ENCODE measurements at regions not wholly inside any gene's neighbourhood (a gene's known extent, or its start where the extent isn't known, plus 50 kb on each side); places are given as distances from the start of the nearest gene placed in this dataset.

DNA sequence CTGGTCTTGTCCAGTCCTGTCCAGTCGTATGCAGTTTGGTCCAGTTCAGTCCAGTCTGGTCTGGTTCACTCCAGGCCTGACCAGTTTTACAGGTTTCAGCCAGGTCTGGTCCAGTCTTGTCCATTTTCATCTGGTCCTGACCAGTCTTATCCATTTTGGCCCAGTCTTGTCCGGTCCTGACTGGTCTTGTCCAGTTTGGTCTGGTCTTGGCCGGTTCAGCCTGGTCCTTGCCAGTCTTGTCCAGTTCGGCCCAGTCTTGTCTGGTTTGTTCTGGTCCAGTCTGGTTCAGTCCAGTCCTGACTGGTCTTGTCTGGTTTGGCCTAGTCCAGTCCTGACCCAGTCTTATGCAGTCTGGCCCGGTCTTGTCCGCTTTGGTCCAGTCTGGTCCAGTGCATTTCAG, 380.2 kb downstream of the OR4C45 start:
- H3K27ac ChIP-seq = no peak overlapping the region
- no peak for TF ChIP-seq CTCF (IDR thresholded peaks at IDR 0.05)
- peaks cover 0 to 11% of the 10 kb centered on the region in 2 donors for H3K9me3 ChIP-seq
- H3K27me3 ChIP-seq = no peaks in the 10 kb centered on the region
- no peak overlapping the region for H3K4me3 ChIP-seq
- intact Hi-C loops (cut with DNase I) = no loop called here
- DNase-seq (ENCODE audit: low spot score in 2 of 2) = no peak
- no peaks in the 10 kb centered on the region for H3K36me3 ChIP-seq
- H3K4me1 ChIP-seq = no peaks in the 10 kb centered on the region

DNA sequence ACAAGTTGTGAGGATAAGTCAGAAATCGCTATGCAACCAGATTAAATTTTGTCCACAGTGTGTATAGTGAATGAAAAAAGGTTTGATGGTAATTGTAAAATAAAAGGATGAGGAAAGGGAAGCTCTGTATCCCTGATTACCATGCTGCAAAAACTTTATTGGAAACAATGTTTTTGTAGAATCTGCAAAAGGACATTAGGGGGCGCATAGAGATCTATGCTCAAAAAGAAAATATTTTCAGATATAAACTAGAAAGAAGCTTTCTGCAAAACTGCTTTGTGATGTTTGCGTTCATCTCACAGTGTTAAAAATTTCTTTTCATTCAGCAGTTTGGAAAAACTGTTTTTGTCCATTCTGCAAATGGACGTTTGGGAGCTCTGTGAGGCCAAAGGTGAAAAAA, 390.5 kb downstream of the OR4C45 start:
- Histone ChIP-seq H3K27me3 (no peaks in the 10 kb centered on the region), H3K9me3 (no peaks in the 10 kb centered on the region), H3K4me3 (no peak overlapping the region), H3K36me3 (no peaks in the 10 kb centered on the region), H3K4me1 (no peaks in the 10 kb centered on the region), H3K27ac (no peak overlapping the region)
- TF ChIP-seq CTCF (IDR thresholded peaks at IDR 0.05) = no peak
- DNase-seq (ENCODE audit: low spot score in 2 of 2) = no peak
- intact Hi-C loops (cut with DNase I) = no loop called here
